ELR (cell line): ENCODE measurements at regions not wholly inside any gene's neighbourhood (a gene's known extent, or its start where the extent isn't known, plus 50 kb on each side); places are given as distances from the start of the nearest gene placed in this dataset.
A peak's percentile ranks its signal among the peaks of the same experiment; 100 is the strongest.

Experiments
- DNase-seq: peaks from one replicate; pipeline ENCODE4 v3.0.0-alpha.2; 2015; ENCODE audit warnings: low read depth

DNA sequence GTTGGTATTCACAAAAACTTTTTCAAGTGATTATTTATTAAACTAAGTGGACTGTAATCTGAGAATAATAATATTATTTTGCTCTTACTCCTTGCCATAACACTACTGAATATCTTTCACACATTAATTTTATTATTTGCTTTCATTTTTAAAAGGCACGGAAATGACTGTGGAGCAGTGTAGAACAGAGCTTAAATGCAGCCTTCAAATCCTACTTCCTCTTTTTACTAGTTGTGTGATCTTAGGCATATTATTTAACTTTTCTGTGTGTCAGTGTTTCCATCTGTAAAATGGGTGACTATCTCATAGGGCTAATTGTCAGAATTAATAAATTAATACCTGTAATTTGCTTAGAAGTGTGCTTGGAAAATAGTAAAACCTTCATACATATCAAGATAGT is 55.5 kb upstream of the SLC8A1 start:
- no peak for DNase-seq

GRCh38 chr2:40510304-40510703 is 58.4 kb upstream of the SLC8A1 start:
- DNase-seq, result no peak

DNA sequence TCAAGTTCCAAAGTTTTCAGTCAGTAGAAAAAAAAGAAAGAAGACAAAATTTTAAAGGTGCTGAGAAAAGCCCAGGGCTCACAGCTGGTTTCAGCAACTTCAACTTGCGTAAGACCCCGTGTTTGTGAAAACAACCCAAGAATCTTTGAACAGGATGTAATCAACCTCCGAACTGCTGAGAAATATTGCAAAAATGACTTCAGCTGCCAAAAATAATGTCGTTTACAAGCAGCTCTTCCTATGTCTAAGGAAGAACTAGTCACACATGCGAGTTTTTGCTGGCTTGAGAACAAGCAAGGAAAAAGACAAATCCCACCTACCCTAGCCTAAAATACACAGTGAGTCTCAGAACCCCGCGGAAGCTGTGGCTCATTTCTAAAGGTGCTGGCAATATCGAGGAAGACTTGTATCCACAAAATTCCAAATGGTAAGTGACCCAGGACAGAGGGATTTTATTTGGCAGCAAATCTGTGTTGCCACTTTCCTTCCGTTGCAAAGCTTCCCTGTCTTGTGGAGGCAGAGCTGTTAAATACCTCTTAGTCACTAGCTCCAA is 59.8 kb upstream of the SLC8A1 start:
- DNase-seq, result peak; percentile 34

DNA sequence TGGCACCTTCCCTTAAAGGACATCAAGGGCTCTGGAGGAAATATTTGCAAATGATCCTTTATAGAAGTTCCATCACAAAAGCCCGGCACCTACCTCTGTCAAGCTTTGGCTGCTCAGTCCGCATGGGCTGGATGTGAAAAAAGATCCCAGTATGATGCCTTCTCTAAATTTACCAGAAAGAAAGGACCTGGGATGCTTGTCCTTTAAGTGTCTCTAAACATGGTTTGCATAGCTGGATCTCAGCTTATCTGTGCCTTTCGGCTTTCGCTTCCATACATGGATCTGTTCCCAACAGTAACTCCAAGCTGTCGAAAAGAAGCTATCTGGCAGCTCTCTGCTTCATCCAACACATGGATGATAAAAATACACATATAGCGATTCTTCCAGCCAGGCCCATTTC is 60.4 kb upstream of the SLC8A1 start:
- DNase-seq, result no peak

DNA sequence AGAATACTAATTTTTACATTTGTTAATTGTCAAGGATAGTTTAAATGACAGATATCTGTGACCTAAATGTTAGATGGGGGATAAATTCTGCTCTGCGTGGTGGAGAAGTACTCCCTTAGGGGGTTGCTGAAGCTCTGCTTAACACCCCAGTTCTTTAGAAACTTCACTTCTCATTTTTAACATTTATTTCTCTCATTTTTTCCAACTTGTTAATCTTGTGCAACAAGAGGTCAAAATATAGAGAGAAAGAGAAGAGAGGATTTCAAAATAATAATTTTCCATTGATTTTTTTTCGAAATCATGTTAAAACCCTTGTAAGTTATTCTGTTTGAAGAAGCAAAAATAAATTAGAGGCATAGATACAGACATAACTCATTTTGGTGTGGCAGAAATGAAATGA is 61.3 kb upstream of the SLC8A1 start:
- no peak for DNase-seq

GRCh38 chr2:40516604-40517003 is 64.7 kb upstream of the SLC8A1 start:
- no peak for DNase-seq

GRCh38 chr2:40528564-40528963 is 76.7 kb upstream of the SLC8A1 start:
- DNase-seq, result no peak

- no peak for DNase-seq
Observed at GRCh38 chr2:40531359-40531758, 79.5 kb upstream of the SLC8A1 start.

GRCh38 chr2:40534528-40534927 is 82.6 kb upstream of the SLC8A1 start:
- no peak for DNase-seq

GRCh38 chr2:40535972-40536371 is 84.1 kb upstream of the SLC8A1 start:
- DNase-seq, result no peak

GRCh38 chr2:40540026-40540425 is 88.1 kb upstream of the SLC8A1 start:
- no peak for DNase-seq

DNA sequence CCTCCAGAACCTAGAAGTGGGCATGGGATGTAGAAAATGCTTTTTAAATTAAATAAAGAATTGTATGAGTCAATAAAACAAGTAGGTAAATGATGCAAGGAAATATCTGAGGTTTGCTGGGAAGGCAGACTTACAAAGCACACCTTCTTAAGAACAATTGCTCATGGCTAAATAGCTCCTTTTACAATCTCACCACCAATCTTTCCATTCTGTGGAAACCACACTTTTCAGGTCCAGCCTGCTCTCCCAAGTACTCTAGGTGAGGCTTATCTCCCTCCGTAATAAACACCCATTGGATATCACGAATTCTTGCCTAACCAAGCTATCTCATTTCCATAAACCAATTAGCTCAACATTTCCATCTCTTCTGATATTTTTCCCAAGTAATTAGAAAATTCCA is 91.5 kb upstream of the SLC8A1 start:
- DNase-seq, result no peak

DNA sequence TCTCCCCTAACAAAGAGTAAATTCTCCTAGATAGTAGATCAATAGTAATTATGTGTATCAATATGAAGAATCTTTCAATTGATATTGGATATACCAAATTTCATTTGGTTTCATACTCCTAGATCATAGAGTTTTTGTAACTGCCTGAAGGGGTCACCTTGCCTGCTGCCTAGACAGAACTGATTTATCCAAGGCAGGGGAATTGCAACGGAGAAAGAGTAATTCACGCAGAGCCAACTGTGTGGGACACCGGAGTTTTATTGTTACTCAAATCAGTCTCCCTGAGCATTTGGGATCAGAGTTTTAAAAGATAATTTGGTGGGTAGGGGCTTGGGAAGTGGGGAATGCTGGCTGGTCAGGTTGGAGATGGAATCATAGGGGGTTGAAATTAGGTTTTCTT is 92.2 kb upstream of the SLC8A1 start:
- DNase-seq, result no peak

GRCh38 chr2:40545645-40546044 is 93.8 kb upstream of the SLC8A1 start:
- no peak for DNase-seq

DNA sequence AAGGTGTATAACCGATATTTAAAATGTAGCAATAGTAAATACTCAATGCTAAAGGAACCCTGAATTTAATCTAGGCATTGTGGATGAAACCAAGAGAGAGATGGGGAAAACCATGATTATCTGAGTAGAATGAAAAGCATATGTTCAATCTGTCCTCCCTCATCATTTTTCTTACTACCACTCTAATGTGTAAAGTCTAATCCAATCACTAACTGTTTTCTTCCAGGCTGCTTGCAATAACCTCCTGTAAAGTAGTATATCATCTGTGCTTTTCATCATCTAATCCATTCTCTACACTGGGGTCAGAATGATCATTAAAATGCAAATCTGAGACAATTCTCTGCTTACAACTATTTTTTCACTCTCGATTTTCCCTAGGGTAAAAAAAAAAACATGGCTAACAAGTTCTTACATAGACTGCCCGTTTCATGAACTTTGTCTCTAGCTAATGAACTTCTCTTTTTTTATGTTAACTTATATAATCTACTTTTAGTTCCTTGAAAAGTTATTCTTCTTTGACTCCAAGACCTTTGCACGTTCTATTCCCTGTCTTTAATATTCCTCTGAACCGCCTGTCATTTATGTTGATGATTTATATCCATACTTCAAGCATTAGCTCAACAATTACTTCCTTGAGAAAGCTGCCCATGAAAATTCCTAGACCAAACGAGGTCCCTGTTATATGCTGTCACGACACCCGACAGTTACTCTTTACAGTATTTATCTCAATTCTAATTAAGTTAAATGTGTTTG is 94.7 kb upstream of the SLC8A1 start:
- DNase-seq, result no peak

DNA sequence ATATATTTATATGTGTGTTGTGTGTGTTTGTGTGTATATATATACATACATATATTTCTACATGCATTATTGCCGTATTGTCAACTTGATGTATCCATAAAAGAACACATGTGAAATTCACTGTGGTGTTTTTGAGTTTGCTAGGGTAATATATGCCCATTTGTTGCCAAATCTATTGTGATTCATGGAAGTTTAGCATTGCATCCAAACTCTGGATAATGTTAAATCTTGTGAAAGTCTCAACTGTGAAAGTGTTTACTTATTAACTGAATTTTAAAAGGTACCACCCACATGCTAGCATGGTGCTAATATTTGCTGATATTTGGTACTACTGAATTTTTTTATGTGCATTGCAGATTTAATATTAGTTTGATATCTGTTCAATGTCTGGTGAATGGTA is 96.6 kb upstream of the SLC8A1 start:
- no peak for DNase-seq

DNA sequence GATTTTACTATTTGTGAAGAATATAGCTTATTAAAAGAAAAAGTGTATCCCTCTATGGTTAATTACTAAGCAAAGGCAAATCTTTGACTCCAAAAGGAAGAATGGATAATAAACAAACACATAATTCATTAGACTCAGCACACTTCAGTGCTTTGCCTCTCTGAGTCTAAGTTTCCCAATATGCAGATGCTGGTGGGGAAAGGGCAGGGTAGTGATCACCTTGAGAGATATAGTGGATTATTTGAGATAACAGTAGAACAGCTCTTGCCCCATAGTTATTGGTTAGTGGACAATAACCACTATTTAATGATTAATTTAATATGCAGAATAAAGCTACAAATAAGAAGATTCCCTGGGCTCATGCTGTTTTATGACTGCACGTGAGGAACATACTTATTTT is 98.2 kb upstream of the SLC8A1 start:
- DNase-seq, result no peak

GRCh38 chr2:40551081-40551480 is 99.2 kb upstream of the SLC8A1 start:
- no peak for DNase-seq

- peak; percentile 64 for DNase-seq
Observed at GRCh38 chr2:40554665-40555294, 102.9 kb upstream of the SLC8A1 start.

DNA sequence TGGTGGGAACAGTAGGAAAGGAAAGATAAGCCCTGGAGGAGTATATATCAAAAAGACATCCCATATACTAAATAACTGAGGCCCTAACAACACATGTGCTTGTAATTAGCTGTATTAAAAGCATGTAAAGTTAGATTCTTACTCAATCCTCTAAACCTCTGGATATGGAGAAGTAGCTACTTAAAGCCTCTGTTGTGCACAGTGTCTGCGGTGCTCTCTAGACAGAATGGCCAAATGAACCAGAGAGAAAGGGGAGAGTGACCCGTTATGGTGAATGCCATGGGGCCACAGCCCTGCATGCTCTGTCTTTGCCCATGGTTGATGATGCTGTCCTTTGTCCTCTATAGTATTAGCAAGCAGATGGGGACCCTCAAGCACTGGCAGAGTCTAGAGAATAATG is 104.4 kb upstream of the SLC8A1 start:
- no peak for DNase-seq

GRCh38 chr2:40556739-40557138 is 104.8 kb upstream of the SLC8A1 start:
- DNase-seq, result peak; percentile 11

- no peak for DNase-seq
Observed at GRCh38 chr2:40558761-40559160, 106.9 kb upstream of the SLC8A1 start.

DNA sequence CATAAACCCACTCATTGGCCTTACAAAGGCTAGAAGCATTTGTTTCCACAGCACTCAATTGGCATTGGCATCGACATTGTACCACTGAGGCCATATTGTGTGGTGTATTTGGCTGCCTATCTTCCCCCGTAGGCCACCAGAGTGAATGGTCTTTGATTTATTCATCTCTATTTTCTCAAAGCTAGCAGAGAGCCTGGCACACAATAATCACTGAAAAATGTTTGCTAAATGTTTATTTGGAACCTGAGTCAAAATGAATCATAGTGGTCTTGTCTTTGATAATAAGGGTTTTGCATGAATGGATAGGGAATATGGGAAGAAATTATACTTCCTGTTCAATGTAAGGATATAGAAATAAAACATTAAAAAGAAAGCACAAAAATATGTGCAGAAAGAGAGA is 107.3 kb upstream of the SLC8A1 start:
- peak; percentile 63 for DNase-seq

- DNase-seq, result no peak
Observed at GRCh38 chr2:40564184-40564583, 112.3 kb upstream of the SLC8A1 start.
